LNCAP (cell line): ENCODE measurements at regions not wholly inside any gene's neighbourhood (a gene's known extent, or its start where the extent isn't known, plus 50 kb on each side); places are given as distances from the start of the nearest gene placed in this dataset.

Source experiments
- CTCF ChIP-seq: fragments of 450-650 bp; IDR thresholded peaks from 2 replicates; pipeline ENCODE4 v1.5.1; 2017; ENCODE audit warnings: mild to moderate bottlenecking

- TF ChIP-seq CTCF: no peak
These were observed 94.6 kb downstream of the EN1 start for GRCh38 chr2:118752762-118753429.

GRCh38 chr2:118750959-118751565, 96.4 kb downstream of the EN1 start:
- no peak for TF ChIP-seq CTCF

DNA sequence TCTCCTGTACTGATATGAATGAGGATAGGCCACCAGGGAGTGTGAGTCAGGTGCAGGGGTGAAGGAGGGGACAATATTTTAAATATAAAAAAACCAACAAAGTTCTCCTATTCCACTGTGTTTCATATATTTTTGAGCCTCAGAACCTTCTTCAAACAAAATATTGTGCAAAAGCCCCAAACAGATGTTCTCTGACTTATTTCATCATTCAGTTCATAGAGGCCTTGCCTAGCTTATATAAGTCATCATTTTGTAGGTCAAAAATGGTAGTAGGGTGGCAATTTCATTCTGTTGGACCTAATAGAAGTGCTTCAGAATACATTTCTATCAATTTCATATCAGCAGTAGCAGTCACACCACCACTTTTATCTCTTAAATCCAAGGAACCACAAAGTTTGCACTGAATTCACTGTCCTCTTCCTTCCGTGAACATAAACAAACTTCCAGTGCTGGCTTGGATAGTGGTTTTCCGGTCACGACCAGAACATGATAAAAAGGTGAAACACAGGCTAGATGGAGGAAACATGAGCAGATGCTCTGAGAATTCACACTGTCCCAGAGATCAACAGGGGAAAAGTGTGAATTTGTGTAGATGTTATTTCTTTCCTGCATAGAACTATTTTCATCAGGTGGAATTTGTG, 99.1 kb downstream of the EN1 start:
- TF ChIP-seq CTCF: no peak

DNA sequence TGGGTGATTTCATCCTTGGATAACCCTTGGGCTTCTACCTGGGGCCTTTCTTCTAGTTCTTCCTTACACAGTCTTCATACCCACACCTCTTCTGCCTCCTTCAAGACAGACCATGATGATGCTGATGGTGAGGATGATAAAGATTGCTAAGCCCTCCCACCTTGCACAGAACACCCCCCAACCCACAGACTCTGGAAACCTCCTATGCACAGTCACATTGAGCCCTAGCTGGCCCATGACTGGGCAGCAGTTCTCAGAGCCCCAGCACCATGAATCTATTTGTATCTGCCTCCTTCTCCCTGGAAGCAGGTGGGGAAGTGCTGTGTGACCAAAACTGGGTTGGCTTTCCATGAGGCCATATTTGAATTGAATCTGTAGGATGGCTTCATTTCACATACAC, 99.8 kb downstream of the EN1 start:
- TF ChIP-seq CTCF: no peak

- TF ChIP-seq CTCF: no peak
These were observed 100.4 kb downstream of the EN1 start for GRCh38 chr2:118747066-118747465.

- no peak for TF ChIP-seq CTCF
These were observed 108.7 kb downstream of the EN1 start for GRCh38 chr2:118738524-118739308.

GRCh38 chr2:118738106-118738505, 109.3 kb downstream of the EN1 start:
- TF ChIP-seq CTCF: no peak
